HG03575 (cell line): ENCODE measurements at regions not wholly inside any gene's neighbourhood (a gene's known extent, or its start where the extent isn't known, plus 50 kb on each side); places are given as distances from the start of the nearest gene placed in this dataset.

Experiments
- ATAC-seq: cut with Tn5 transposase; IDR thresholded peaks from one replicate; pipeline ENCODE4 v1.9.1; 2021; ENCODE audit not compliant: unreplicated experiment, insufficient number of reproducible peaks, low FRiP score; ENCODE audit errors: extremely low read depth

- no peak for ATAC-seq
These were observed 256.5 kb downstream of the TENT5A start for GRCh38 chr6:81495999-81496398.

GRCh38 chr6:81491454-81492101 is 260.9 kb downstream of the TENT5A start:
- no peak for ATAC-seq

- ATAC-seq, result no peak
These were observed 265.0 kb downstream of the TENT5A start for GRCh38 chr6:81487489-81487888.

GRCh38 chr6:81486234-81486633 is 266.2 kb downstream of the TENT5A start:
- ATAC-seq, result no peak

GRCh38 chr6:81485395-81485794 is 267.1 kb downstream of the TENT5A start:
- no peak for ATAC-seq

GRCh38 chr6:81484251-81484650 is 268.2 kb downstream of the TENT5A start:
- ATAC-seq, result no peak

- ATAC-seq, result no peak
These were observed 272.3 kb downstream of the TENT5A start for GRCh38 chr6:81480139-81480538.

- no peak for ATAC-seq
These were observed 275.6 kb downstream of the TENT5A start for GRCh38 chr6:81476881-81477280.

- no peak for ATAC-seq
These were observed 276.8 kb downstream of the TENT5A start for GRCh38 chr6:81475646-81476045.

GRCh38 chr6:81465859-81466258 is 286.6 kb downstream of the TENT5A start:
- ATAC-seq, result no peak

GRCh38 chr6:81456416-81456815 is 296.1 kb downstream of the TENT5A start:
- no peak for ATAC-seq

- ATAC-seq, result no peak
These were observed 296.8 kb downstream of the TENT5A start for GRCh38 chr6:81455641-81456040.

GRCh38 chr6:81451787-81452186 is 300.7 kb downstream of the TENT5A start:
- ATAC-seq, result peak; percentile 97

- no peak for ATAC-seq
These were observed 302.3 kb downstream of the TENT5A start for GRCh38 chr6:81450180-81450579.

- no peak for ATAC-seq
These were observed 306.0 kb downstream of the TENT5A start for GRCh38 chr6:81446509-81446908.

- ATAC-seq, result no peak
These were observed 313.1 kb downstream of the TENT5A start for GRCh38 chr6:81439417-81439816.

- ATAC-seq, result no peak
These were observed 315.5 kb downstream of the TENT5A start for GRCh38 chr6:81436990-81437389.

- ATAC-seq, result no peak
These were observed 339.2 kb downstream of the TENT5A start for GRCh38 chr6:81413306-81413705.

- no peak for ATAC-seq
These were observed 350.4 kb downstream of the TENT5A start for GRCh38 chr6:81401970-81402690.

- ATAC-seq, result no peak
These were observed 355.6 kb downstream of the TENT5A start for GRCh38 chr6:81396916-81397315.

GRCh38 chr6:81387163-81387562 is 365.3 kb downstream of the TENT5A start:
- no peak for ATAC-seq
